ENCODE measurements at regions not wholly inside any gene's neighbourhood (a gene's known extent, or its start where the extent isn't known, plus 50 kb on each side); places are given as distances from the start of the nearest gene placed in this dataset.

- TF ChIP-seq POLR2AphosphoS5 (IDR thresholded peaks at IDR 0.05) = no peak
- no peak for TF ChIP-seq POLR2A (IDR thresholded peaks at IDR 0.05)
These were observed 252.9 kb downstream of the HGF start for GRCh38 chr7:81516898-81517297.
